ENCODE measurements at regions not wholly inside any gene's neighbourhood (a gene's known extent, or its start where the extent isn't known, plus 50 kb on each side); places are given as distances from the start of the nearest gene placed in this dataset.

DNA sequence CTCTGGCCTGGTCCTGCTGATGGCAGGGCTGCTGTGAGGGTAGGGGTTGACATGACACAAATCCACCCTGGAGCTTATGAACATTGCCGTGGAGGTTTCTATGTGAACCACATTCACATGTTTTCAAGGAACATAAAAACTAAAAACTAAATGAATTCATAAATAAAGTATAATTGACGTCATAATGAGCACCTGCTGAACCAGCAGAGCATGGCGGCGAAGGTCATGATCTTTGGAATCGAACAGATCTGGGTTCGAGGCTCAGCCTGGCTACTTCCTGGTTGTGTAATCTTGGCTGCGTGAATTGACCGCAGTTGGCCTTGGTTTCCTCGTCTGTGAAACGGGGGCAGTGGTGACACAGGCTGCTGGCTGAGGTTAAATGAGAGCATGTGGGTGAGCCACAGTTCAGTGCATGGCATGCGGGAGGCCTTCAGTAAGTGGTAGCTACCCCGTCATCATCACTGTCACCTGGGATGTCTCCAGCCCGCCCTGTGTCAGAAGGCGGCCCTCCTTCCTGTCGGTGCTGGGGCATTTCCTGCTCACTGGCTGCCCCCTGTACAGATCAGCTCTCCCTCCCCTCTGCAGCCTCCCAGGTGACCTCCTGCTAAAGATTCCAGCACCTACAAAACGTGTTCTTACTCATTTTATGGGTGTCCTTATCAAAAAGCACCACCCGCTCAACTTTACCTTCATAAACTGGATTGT lies 190.3 kb upstream of the SHH start:
- Histone ChIP-seq H3K9me3 (replicated peaks) (no peaks in the 10 kb centered on the region), H3K36me3 (no peaks in the 10 kb centered on the region), H3K4me3 (no peak overlapping the region), H3K4me1 (no peaks in the 10 kb centered on the region), H3K27ac (no peak overlapping the region), H3K27me3 (peaks cover 50% of the 10 kb centered on the region)
- no peak for DNase-seq

DNA sequence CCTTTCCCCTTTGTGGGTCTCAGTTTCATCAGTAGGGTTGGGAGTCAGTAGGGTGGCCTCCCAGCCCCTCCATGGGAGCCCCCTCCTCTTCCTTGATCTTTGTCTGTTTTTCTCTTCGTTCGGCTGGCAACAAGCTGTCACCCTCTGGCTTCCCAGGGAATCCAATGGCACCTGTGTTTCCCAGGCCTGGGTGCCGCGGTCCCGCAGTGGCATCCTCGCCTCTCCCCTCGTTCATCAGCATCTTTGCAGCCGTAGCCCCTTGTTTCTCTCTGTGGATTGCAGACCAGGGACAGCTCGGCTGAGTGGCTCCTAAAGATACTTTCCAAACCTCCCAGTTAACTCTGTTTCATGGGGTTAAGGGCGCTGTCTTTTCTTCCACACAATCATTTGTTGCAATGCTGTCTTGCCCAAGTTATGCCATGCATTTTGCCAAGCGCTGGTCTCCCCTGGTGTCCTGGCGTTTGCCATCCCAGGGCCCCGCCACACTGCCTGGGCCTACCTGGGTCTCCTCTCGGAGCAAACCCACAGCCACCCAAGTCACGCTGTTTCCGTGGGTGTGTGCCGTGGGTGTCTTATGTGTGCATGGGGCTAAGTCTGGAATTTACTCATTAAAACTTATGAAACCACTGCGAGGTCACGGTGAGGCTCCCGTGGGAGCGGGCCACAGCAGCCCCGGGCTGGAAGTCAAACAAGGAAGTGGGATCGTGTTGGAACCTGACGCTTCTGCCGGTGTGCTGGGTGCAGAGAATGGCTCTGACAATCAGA lies 189.4 kb upstream of the SHH start:
- Histone ChIP-seq H3K27me3 (peaks cover 52% of the 10 kb centered on the region), H3K4me1 (no peaks in the 10 kb centered on the region), H3K36me3 (no peaks in the 10 kb centered on the region), H3K27ac (no peak overlapping the region), H3K4me3 (no peak overlapping the region), H3K9me3 (replicated peaks) (no peaks in the 10 kb centered on the region)
- no peak for DNase-seq

- Histone ChIP-seq H3K4me3 (no peak overlapping the region), H3K36me3 (no peaks in the 10 kb centered on the region), H3K9me3 (replicated peaks) (no peaks in the 10 kb centered on the region), H3K4me1 (no peaks in the 10 kb centered on the region), H3K27me3 (peaks cover 46% of the 10 kb centered on the region), H3K27ac (no peak overlapping the region)
- no peak for DNase-seq
Measured at GRCh38 chr7:156000601-156001396, 188.5 kb upstream of the SHH start.

DNA sequence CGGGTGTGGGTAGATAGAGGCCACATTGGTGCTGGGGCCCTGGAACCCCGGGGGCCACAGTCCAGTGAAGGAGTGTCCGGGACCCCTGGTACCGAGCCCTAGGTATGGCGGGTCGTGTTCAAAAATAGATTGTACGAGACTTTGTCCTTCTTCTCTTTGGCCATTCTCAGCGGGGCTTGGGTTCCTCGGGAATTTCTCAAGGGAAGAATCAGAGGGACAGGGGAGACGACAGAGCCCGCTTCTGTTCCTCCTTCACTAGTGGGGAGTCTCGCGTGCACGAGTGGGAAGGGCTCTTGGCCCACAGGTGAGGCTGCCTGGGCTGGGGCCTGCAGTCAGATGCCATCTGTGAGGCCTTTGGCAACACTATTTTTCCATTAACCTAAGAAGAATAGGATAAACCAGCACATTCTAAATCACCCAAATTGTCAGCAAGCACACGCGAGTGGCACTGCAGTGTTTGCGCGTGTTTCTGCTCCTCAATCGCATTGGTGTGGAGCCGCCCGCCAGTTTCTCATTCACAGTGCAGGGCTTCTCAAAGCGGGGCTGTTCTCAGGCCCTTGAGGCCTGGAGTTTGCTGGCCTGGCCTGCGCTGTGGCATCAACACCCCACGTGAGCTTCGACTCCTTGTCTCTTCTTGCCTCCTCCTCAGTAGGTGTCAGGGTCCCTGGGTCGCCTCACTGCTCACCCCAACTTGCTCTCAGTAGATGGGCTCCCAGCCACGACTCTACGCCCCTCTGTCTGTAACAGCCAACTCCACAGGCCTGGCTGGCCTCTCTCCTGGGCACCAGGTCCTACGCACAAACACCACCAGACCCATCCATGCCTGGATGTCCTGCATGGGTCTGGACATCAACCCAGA lies 187.6 kb upstream of the SHH start:
- no peaks in the 10 kb centered on the region for H3K9me3 ChIP-seq (replicated peaks)
- no peaks in the 10 kb centered on the region for H3K36me3 ChIP-seq
- H3K27me3 ChIP-seq = peaks cover 47% of the 10 kb centered on the region
- no peak overlapping the region for H3K4me3 ChIP-seq
- H3K27ac ChIP-seq = no peak overlapping the region
- no peaks in the 10 kb centered on the region for H3K4me1 ChIP-seq
- DNase-seq = no peak

DNA sequence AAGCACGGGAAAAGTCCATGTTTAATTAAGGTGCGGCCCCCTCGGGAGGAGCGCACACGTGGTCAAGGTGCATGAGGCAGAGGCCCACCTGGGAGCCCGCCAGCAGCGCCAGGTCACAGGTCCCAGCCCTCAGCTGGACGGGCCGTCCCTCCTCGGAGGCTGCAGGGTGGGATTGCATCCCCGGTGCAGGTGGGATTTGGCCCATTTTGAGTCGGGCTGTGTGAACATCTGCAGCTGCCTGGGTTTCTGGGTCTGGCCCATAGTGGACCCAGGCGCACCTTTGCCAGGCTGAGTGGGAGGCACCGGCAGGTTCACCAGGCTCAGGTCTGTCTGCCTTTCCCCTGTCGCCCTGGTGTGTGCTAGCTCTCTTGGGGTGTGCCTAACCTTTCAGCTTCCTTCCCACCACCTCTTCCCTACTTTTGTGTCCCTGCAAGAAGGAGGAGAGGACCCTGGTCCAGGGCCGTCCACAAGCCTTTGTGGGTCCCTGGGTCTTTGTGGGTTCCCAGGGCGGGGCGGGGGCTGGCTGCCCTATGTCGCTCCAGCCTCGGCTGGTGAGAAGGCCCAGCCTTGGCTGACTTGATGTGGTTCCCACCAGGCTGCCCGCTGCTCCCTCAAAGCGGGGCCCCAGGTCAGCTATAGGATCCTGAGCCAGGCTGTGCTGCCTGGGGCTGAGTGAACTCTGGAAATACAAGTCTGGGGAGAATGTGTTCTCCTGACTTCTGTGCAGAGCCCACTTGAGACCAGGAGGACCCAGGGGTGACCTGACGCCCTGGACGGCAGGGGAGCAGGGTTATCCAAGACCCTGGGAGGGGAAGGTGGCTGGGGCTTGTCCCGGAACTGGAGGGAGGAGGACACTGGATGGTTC lies 186.7 kb upstream of the SHH start:
- DNase-seq = no peak
- H3K4me1 ChIP-seq = no peaks in the 10 kb centered on the region
- H3K27me3 ChIP-seq = peaks cover 51% of the 10 kb centered on the region
- no peaks in the 10 kb centered on the region for H3K36me3 ChIP-seq
- no peak overlapping the region for H3K27ac ChIP-seq
- H3K9me3 ChIP-seq (replicated peaks) = no peaks in the 10 kb centered on the region
- no peak overlapping the region for H3K4me3 ChIP-seq

- H3K27ac ChIP-seq = no peak overlapping the region
- H3K4me1 ChIP-seq = no peaks in the 10 kb centered on the region
- DNase-seq = no peak
- H3K36me3 ChIP-seq = no peaks in the 10 kb centered on the region
- peaks cover 54% of the 10 kb centered on the region for H3K27me3 ChIP-seq
- no peaks in the 10 kb centered on the region for H3K9me3 ChIP-seq (replicated peaks)
- no peak overlapping the region for H3K4me3 ChIP-seq
Measured at GRCh38 chr7:155998328-155998691, 186.0 kb upstream of the SHH start.

GRCh38 chr7:155997431-155998327 lies 185.4 kb upstream of the SHH start:
- no peaks in the 10 kb centered on the region for H3K36me3 ChIP-seq
- no peaks in the 10 kb centered on the region for H3K9me3 ChIP-seq (replicated peaks)
- H3K27ac ChIP-seq = no peak overlapping the region
- no peak for DNase-seq
- no peak overlapping the region for H3K4me3 ChIP-seq
- peaks cover 47% of the 10 kb centered on the region for H3K27me3 ChIP-seq
- H3K4me1 ChIP-seq = no peaks in the 10 kb centered on the region

DNA sequence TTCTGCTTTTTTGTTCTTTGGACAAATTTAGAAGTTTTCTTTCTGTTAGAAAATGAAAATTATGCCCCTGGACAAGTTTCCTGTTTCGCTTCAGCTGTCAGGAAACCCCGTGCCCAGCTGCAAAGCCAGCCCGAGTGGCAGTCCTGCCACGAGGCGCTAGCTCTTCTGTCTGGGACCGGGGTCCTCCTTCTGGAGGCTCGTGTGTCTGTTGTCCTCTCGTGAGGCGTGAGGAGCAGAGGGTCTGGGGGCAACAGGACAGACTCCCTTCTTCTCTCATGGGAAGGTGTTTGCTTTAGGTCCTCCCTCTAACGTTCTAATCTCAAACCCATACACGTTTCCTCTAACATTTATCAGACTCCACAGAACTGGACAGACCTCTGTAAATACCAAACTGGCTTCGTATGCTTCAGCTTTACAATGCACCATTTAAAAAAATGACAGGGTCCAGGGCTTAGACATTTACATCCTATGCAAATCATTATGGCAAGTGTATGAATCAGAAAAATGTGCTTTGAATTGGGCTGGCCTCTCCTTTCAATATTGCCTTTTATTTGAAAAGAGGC lies 184.5 kb upstream of the SHH start:
- Histone ChIP-seq H3K9me3 (replicated peaks) (no peaks in the 10 kb centered on the region), H3K4me1 (no peaks in the 10 kb centered on the region), H3K4me3 (no peak overlapping the region), H3K36me3 (no peaks in the 10 kb centered on the region), H3K27ac (no peak overlapping the region), H3K27me3 (peaks cover 41% of the 10 kb centered on the region)
- DNase-seq = no peak

DNA sequence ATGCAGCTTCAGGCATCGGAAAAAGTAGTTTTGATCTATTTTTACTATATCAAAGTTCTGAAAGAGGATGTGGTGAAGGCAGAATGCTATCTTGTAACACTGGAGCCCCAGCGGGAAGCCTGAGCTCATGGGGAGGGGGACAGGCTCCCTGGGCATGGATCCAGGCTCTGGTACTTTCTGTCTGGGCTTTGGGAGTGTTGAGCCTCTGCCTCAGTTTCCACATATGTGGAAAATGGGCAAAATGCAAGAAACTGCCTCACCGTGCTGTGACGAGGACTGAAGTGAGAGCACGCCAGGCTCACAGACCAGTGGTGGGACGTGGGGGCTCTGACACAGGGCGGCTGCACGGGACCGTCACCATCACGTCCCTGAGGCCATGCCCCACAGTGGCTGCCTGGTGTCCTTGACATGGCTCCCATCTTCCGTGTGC lies 182.9 kb upstream of the SHH start:
- Histone ChIP-seq H3K36me3 (no peaks in the 10 kb centered on the region), H3K4me3 (no peak overlapping the region), H3K9me3 (replicated peaks) (no peaks in the 10 kb centered on the region), H3K4me1 (no peaks in the 10 kb centered on the region), H3K27me3 (peaks cover 31% of the 10 kb centered on the region), H3K27ac (no peak overlapping the region)
- no peak for DNase-seq

- Histone ChIP-seq H3K4me1 (no peaks in the 10 kb centered on the region), H3K9me3 (replicated peaks) (no peaks in the 10 kb centered on the region), H3K36me3 (no peaks in the 10 kb centered on the region), H3K27ac (no peak overlapping the region), H3K4me3 (no peak overlapping the region), H3K27me3 (peaks cover 27% of the 10 kb centered on the region)
- no peak for DNase-seq
Measured at GRCh38 chr7:155994279-155994811, 182.1 kb upstream of the SHH start.

GRCh38 chr7:155993420-155994278 lies 181.4 kb upstream of the SHH start:
- no peaks in the 10 kb centered on the region for H3K4me1 ChIP-seq
- H3K27me3 ChIP-seq = peaks cover 23% of the 10 kb centered on the region
- no peaks in the 10 kb centered on the region for H3K9me3 ChIP-seq (replicated peaks)
- H3K27ac ChIP-seq = no peak overlapping the region
- DNase-seq = no peak
- H3K36me3 ChIP-seq = no peaks in the 10 kb centered on the region
- H3K4me3 ChIP-seq = no peak overlapping the region

- DNase-seq = no peak
- Histone ChIP-seq H3K4me3 (no peak overlapping the region), H3K27me3 (peaks cover 23% of the 10 kb centered on the region), H3K36me3 (no peaks in the 10 kb centered on the region), H3K4me1 (no peaks in the 10 kb centered on the region), H3K9me3 (replicated peaks) (no peaks in the 10 kb centered on the region), H3K27ac (no peak overlapping the region)
Measured at GRCh38 chr7:155992974-155993373, 180.7 kb upstream of the SHH start.

Data from SJCRH30 (cell line).